Gastroesophageal sphincter (tissue), 3 donors: ENCODE measurements at regions not wholly inside any gene's neighbourhood (a gene's known extent, or its start where the extent isn't known, plus 50 kb on each side); places are given as distances from the start of the nearest gene placed in this dataset.

Experiments
- EP300 ChIP-seq: sonication (generic); formaldehyde crosslinking; IDR thresholded peaks from one replicate; pipeline ENCODE4 v1.6.1; 2017; ENCODE audit warnings: antibody characterized with exemption, mild to moderate bottlenecking
- POLR2A ChIP-seq, 2 donors: fragments of 450-650 bp; IDR thresholded peaks; one replicate each; pipeline ENCODE4 v1.6.1; 2017; ENCODE audit warnings: antibody characterized with exemption in 2 of 2, mild to moderate bottlenecking in 2 of 2, moderate library complexity in 1 of 2
- POLR2AphosphoS5 ChIP-seq: sonication (generic); formaldehyde crosslinking; IDR thresholded peaks from one replicate; pipeline ENCODE4 v1.6.1; 2017; ENCODE audit warnings: antibody characterized with exemption
- TF ChIP-seq, protein P1 (sequence below), 4 experiments: fragments of 200-600 bp in 2 of 4; fragments of 450-650 bp in 2 of 4; sonication (generic) in 1 of 4; IDR thresholded peaks; one replicate each; pipeline ENCODE4 v1.5.1; 2017 to 2019; ENCODE audit warnings: antibody characterized with exemption in 4 of 4, mild to moderate bottlenecking in 2 of 4, moderate library complexity in 2 of 4

DNA sequence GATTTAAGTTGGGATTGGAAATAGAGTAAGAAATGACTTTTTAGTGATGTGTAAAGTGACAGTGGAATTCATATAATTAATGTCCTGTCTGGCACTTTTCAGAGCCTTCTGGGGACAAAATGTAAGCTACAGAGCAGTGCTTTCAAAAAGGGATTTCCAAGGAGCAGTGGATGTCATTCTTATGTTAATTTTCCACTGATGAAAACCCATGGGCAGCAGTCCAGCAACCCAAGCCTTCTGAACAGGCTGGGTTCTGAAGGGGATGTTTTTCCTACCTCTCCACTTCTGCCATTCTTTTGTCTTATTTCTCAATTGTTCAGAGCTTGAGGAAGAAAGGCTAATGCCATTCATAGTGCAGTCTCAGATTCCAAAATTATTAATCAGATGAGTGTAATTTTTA lies 717.6 kb upstream of the HS3ST1 start:
- TF ChIP-seq, protein P1, sequence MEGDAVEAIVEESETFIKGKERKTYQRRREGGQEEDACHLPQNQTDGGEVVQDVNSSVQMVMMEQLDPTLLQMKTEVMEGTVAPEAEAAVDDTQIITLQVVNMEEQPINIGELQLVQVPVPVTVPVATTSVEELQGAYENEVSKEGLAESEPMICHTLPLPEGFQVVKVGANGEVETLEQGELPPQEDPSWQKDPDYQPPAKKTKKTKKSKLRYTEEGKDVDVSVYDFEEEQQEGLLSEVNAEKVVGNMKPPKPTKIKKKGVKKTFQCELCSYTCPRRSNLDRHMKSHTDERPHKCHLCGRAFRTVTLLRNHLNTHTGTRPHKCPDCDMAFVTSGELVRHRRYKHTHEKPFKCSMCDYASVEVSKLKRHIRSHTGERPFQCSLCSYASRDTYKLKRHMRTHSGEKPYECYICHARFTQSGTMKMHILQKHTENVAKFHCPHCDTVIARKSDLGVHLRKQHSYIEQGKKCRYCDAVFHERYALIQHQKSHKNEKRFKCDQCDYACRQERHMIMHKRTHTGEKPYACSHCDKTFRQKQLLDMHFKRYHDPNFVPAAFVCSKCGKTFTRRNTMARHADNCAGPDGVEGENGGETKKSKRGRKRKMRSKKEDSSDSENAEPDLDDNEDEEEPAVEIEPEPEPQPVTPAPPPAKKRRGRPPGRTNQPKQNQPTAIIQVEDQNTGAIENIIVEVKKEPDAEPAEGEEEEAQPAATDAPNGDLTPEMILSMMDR (IDR thresholded peaks at IDR 0.05): no peak
- TF ChIP-seq POLR2A (IDR thresholded peaks at IDR 0.05) (no peak), EP300 (no peak), POLR2AphosphoS5 (no peak)
